ENCODE measurements at regions not wholly inside any gene's neighbourhood (a gene's known extent, or its start where the extent isn't known, plus 50 kb on each side); places are given as distances from the start of the nearest gene placed in this dataset.

DNA sequence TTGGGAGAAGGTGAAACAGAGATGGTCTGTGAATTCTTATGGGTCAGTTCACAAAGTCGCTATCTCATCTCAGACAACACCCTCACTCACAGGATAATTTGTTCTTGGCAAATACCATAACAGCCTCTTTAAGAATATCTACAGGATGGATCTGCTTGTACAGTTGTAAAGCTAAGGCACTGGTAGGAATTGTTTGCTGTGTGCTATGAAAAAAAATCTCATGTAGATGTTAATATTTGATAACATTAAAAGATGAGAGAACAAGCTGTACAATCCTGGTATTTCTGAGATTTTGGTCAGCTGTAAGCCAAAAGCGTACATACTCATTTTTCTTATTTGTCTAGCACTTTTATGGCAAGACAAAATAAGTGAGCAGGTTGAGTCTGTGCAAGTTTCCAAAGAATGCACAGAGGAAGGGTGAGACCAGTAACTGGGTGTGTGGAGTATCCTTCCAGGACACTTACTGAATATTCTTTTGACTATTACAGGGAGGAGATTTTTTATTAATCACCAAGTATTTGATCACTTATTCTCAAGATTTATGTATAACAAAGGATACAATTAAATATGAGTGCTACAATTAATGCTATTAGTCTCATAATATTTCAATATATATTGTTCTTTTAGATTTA is 814.5 kb upstream of the MIR17HG start:
- TF ChIP-seq CTCF (IDR thresholded peaks at IDR 0.05) (no peak), POLR2A (IDR thresholded peaks at IDR 0.05) (no peak), EP300 (IDR thresholded peaks at IDR 0.05; ENCODE audit: low read depth) (no peak)
